ENCODE measurements at regions not wholly inside any gene's neighbourhood (a gene's known extent, or its start where the extent isn't known, plus 50 kb on each side); places are given as distances from the start of the nearest gene placed in this dataset.

- H3K4me1 ChIP-seq, result no peaks in the 10 kb centered on the region
- ATAC-seq, result no peak
- no peak overlapping the region for H3K27ac ChIP-seq
- TF ChIP-seq CTCF (IDR thresholded peaks at IDR 0.05), result no peak
- no peak for DNase-seq
- no peak overlapping the region for H3K4me3 ChIP-seq
- H3K9me3 ChIP-seq, result peaks cover 0 to 3% of the 10 kb centered on the region in 2 donors
- no peaks in the 10 kb centered on the region for H3K27me3 ChIP-seq
- intact Hi-C loops (cut with DNase I), result no loop called here
- no peaks in the 10 kb centered on the region for H3K36me3 ChIP-seq
Observed at GRCh38 chr4:138509346-138509745, 267.2 kb upstream of the SLC7A11 start.

DNA sequence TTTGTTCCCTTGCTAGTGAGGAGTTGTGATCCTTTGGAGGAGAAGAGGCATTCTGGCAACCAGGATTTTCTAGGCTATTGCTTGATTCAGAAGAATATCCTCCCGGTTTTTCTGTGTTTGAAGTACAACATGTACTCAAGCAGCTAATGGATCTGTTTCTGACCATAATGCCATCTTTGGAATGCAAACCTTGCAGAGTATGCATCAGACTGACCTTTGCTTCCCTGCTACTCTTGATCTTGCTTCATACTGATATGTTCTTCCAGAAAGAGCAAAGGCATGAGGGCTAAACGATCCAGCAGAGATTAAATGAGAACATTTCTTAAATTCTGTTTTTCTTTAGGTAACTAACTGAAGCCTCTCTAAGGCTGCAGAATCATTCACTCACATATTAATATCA is 265.4 kb upstream of the SLC7A11 start:
- intact Hi-C loops (cut with DNase I), result no loop called here
- H3K4me3 ChIP-seq, result no peak overlapping the region
- no peaks in the 10 kb centered on the region for H3K27me3 ChIP-seq
- ATAC-seq, result no peak
- H3K9me3 ChIP-seq, result peaks cover 0 to 12% of the 10 kb centered on the region in 2 donors
- no peaks in the 10 kb centered on the region for H3K4me1 ChIP-seq
- TF ChIP-seq CTCF (IDR thresholded peaks at IDR 0.05), result no peak
- DNase-seq, result no peak
- no peaks in the 10 kb centered on the region for H3K36me3 ChIP-seq
- H3K27ac ChIP-seq, result no peak overlapping the region

- no peak for DNase-seq
- Histone ChIP-seq H3K4me1 (no peaks in the 10 kb centered on the region), H3K4me3 (no peak overlapping the region), H3K27ac (no peak overlapping the region), H3K9me3 (peaks cover 0 to 28% of the 10 kb centered on the region in 2 donors), H3K27me3 (no peaks in the 10 kb centered on the region), H3K36me3 (no peaks in the 10 kb centered on the region)
- TF ChIP-seq CTCF (IDR thresholded peaks at IDR 0.05), result no peak
- intact Hi-C loops (cut with DNase I), result no loop called here
- ATAC-seq, result no peak
Observed at GRCh38 chr4:138501614-138502013, 259.5 kb upstream of the SLC7A11 start.

- DNase-seq (no peak), ATAC-seq (no peak)
- Histone ChIP-seq H3K9me3 (peaks cover 0 to 28% of the 10 kb centered on the region in 2 donors), H3K36me3 (no peaks in the 10 kb centered on the region), H3K27me3 (no peaks in the 10 kb centered on the region), H3K4me1 (no peaks in the 10 kb centered on the region), H3K4me3 (no peak overlapping the region), H3K27ac (no peak overlapping the region)
- intact Hi-C loops (cut with DNase I), result no loop called here
- no peak for TF ChIP-seq CTCF (IDR thresholded peaks at IDR 0.05)
Observed at GRCh38 chr4:138500869-138501268, 258.7 kb upstream of the SLC7A11 start.

GRCh38 chr4:138499627-138500026 is 257.5 kb upstream of the SLC7A11 start:
- Histone ChIP-seq H3K4me1 (no peaks in the 10 kb centered on the region), H3K27ac (no peak overlapping the region), H3K4me3 (no peak overlapping the region), H3K36me3 (no peaks in the 10 kb centered on the region), H3K9me3 (peaks cover 0 to 27% of the 10 kb centered on the region in 2 donors), H3K27me3 (no peaks in the 10 kb centered on the region)
- intact Hi-C loops (cut with DNase I), result no loop called here
- TF ChIP-seq CTCF (IDR thresholded peaks at IDR 0.05), result no peak
- no peak for DNase-seq
- no peak for ATAC-seq

Measured in left lung (tissue), 4 donors.